ENCODE measurements at regions not wholly inside any gene's neighbourhood (a gene's known extent, or its start where the extent isn't known, plus 50 kb on each side); places are given as distances from the start of the nearest gene placed in this dataset.

DNA sequence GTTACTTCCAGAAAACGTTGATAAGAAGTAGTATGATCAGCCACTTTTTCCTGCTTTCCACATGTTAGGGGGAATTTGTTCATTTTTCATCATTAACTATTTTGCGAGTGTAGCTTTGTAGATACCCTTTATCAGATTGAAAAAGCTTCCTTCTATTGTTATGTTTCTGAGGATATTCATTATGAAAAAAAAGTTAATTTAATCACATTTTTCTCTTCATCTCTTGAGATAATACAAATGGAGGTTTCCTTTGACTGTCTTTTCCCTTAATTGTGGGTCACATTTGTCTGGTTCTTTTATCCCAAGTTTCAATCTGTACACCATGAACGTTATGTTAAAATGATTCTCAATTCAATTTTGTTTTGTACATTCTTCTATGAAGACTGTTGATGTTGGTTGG is 875.7 kb downstream of the SLC6A15 start:
- Histone ChIP-seq H3K4me1 (ENCODE audit: control insufficient read depth, extremely low read depth, insufficient read depth, low read length) (no peaks in the 10 kb centered on the region), H3K4me3 (ENCODE audit: control insufficient read depth in 2 of 3, extremely low read depth in 1 of 3, insufficient read depth in 2 of 3, low read depth in 1 of 3, low read length in 3 of 3) (no peak overlapping the region), H3K27me3 (ENCODE audit: control insufficient read depth, extremely low read depth, insufficient read depth, low read length) (no peaks in the 10 kb centered on the region), H3K9me3 (ENCODE audit: control insufficient read depth, low read depth, low read length) (no peaks in the 10 kb centered on the region), H4K20me1 (ENCODE audit: control insufficient read depth, extremely low read depth, insufficient read depth, low read length) (no peaks in the 10 kb centered on the region), H3K79me2 (ENCODE audit: control insufficient read depth, insufficient read depth, low read length) (no peaks in the 10 kb centered on the region), H3K36me3 (ENCODE audit: control insufficient read depth in 2 of 2, extremely low read depth in 1 of 2, insufficient read depth in 2 of 2, low read length in 2 of 2) (no peaks in the 10 kb centered on the region), H2AFZ (ENCODE audit: control insufficient read depth, low read length) (no peak overlapping the region), H3K27ac (ENCODE audit: control insufficient read depth, insufficient read depth, low read length) (no peak overlapping the region), H3K9me1 (ENCODE audit: control insufficient read depth, extremely low read depth, insufficient read depth, low read length) (no peaks in the 10 kb centered on the region), H3K9ac (ENCODE audit: control insufficient read depth, extremely low read depth, insufficient read depth, low read length) (no peak overlapping the region), H3K4me2 (ENCODE audit: control insufficient read depth, extremely low read depth, insufficient read depth, low read depth, low read length) (no peak overlapping the region)
- no peak for TF ChIP-seq EZH2 (IDR thresholded peaks at IDR 0.05; ENCODE audit: low read length)
- TF ChIP-seq, protein P1, sequence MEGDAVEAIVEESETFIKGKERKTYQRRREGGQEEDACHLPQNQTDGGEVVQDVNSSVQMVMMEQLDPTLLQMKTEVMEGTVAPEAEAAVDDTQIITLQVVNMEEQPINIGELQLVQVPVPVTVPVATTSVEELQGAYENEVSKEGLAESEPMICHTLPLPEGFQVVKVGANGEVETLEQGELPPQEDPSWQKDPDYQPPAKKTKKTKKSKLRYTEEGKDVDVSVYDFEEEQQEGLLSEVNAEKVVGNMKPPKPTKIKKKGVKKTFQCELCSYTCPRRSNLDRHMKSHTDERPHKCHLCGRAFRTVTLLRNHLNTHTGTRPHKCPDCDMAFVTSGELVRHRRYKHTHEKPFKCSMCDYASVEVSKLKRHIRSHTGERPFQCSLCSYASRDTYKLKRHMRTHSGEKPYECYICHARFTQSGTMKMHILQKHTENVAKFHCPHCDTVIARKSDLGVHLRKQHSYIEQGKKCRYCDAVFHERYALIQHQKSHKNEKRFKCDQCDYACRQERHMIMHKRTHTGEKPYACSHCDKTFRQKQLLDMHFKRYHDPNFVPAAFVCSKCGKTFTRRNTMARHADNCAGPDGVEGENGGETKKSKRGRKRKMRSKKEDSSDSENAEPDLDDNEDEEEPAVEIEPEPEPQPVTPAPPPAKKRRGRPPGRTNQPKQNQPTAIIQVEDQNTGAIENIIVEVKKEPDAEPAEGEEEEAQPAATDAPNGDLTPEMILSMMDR (optimal IDR thresholded peaks at IDR 0.05 in 1 of 3, IDR thresholded peaks at IDR 0.05 in 1 of 3, conservative IDR thresholded peaks at IDR 0.05 in 1 of 3; ENCODE audit: extremely low read depth in 1 of 3, insufficient read depth in 2 of 3, low read length in 3 of 3), result no peak
- FAIRE-seq, result no peak
- dilution Hi-C loops (cut with MboI; ENCODE audit: extremely low pct_ligation_motif_present, low sequenced_read_pairs), result no loop called here
- DNase-seq (ENCODE audit: low read depth, low spot score), result no peak

GRCh38 chr12:84035766-84036165 is 876.8 kb downstream of the SLC6A15 start:
- H3K4me3 ChIP-seq (ENCODE audit: control insufficient read depth in 2 of 3, extremely low read depth in 1 of 3, insufficient read depth in 2 of 3, low read depth in 1 of 3, low read length in 3 of 3), result no peak overlapping the region
- no peaks in the 10 kb centered on the region for H3K36me3 ChIP-seq (ENCODE audit: control insufficient read depth in 2 of 2, extremely low read depth in 1 of 2, insufficient read depth in 2 of 2, low read length in 2 of 2)
- no peaks in the 10 kb centered on the region for H4K20me1 ChIP-seq (ENCODE audit: control insufficient read depth, extremely low read depth, insufficient read depth, low read length)
- dilution Hi-C loops (cut with MboI; ENCODE audit: extremely low pct_ligation_motif_present, low sequenced_read_pairs), result no loop called here
- H3K27ac ChIP-seq (ENCODE audit: control insufficient read depth, insufficient read depth, low read length), result no peak overlapping the region
- H3K4me1 ChIP-seq (ENCODE audit: control insufficient read depth, extremely low read depth, insufficient read depth, low read length), result no peaks in the 10 kb centered on the region
- no peak overlapping the region for H3K9ac ChIP-seq (ENCODE audit: control insufficient read depth, extremely low read depth, insufficient read depth, low read length)
- H3K4me2 ChIP-seq (ENCODE audit: control insufficient read depth, extremely low read depth, insufficient read depth, low read depth, low read length), result no peak overlapping the region
- H3K27me3 ChIP-seq (ENCODE audit: control insufficient read depth, extremely low read depth, insufficient read depth, low read length), result no peaks in the 10 kb centered on the region
- DNase-seq (ENCODE audit: low read depth, low spot score) (no peak), FAIRE-seq (no peak)
- no peaks in the 10 kb centered on the region for H3K9me1 ChIP-seq (ENCODE audit: control insufficient read depth, extremely low read depth, insufficient read depth, low read length)
- no peaks in the 10 kb centered on the region for H3K79me2 ChIP-seq (ENCODE audit: control insufficient read depth, insufficient read depth, low read length)
- TF ChIP-seq, protein P1 (optimal IDR thresholded peaks at IDR 0.05 in 1 of 3, IDR thresholded peaks at IDR 0.05 in 1 of 3, conservative IDR thresholded peaks at IDR 0.05 in 1 of 3; ENCODE audit: extremely low read depth in 1 of 3, insufficient read depth in 2 of 3, low read length in 3 of 3), result no peak
- TF ChIP-seq EZH2 (IDR thresholded peaks at IDR 0.05; ENCODE audit: low read length), result no peak
- no peaks in the 10 kb centered on the region for H3K9me3 ChIP-seq (ENCODE audit: control insufficient read depth, low read depth, low read length)
- H2AFZ ChIP-seq (ENCODE audit: control insufficient read depth, low read length), result no peak overlapping the region

Measured in keratinocyte (primary cell).